RWPE2 (cell line): ENCODE measurements at regions not wholly inside any gene's neighbourhood (a gene's known extent, or its start where the extent isn't known, plus 50 kb on each side); places are given as distances from the start of the nearest gene placed in this dataset.

Experiments
- ATAC-seq: fragments of 200-7000 bp; cut with Tn5 transposase; 3 replicates; pipeline ENCODE4 v1.9.1; 2021; ENCODE audit warnings: low read depth
- DNase-seq: peaks from one replicate; pipeline ENCODE4 v3.0.0-alpha.2; 2020; ENCODE audit warnings: low spot score
- H3K27ac ChIP-seq: fragments of 450-650 bp; 2 replicates; pipeline ENCODE4 v1.5.1; 2017; ENCODE audit warnings: mild to moderate bottlenecking; ENCODE audit not compliant: poor library complexity, severe bottlenecking
- H3K27me3 ChIP-seq: fragments of 250-450 bp; sonication (Bioruptor Pico); 2 replicates; pipeline ENCODE4 v1.5.1; 2021; ENCODE audit warnings: mild to moderate bottlenecking, moderate library complexity; ENCODE audit not compliant: insufficient read depth, poor library complexity, severe bottlenecking
- H3K36me3 ChIP-seq: fragments of 250-450 bp; sonication (Bioruptor Pico); 2 replicates; pipeline ENCODE4 v1.5.1; 2020; ENCODE audit warnings: low read depth, mild to moderate bottlenecking, moderate library complexity
- H3K4me1 ChIP-seq: fragments of 250-450 bp; sonication (Bioruptor Pico); 2 replicates; pipeline ENCODE4 v1.5.1; 2021; ENCODE audit warnings: mild to moderate bottlenecking, moderate library complexity; ENCODE audit not compliant: insufficient read depth, poor library complexity, severe bottlenecking
- H3K4me3 ChIP-seq: fragments of 250-450 bp; sonication (Bioruptor Pico); 2 replicates; pipeline ENCODE4 v1.5.1; 2021; ENCODE audit warnings: mild to moderate bottlenecking, moderate library complexity; ENCODE audit not compliant: severe bottlenecking
- H3K9me3 ChIP-seq: fragments of 250-450 bp; sonication (Bioruptor Pico); 2 replicates; pipeline ENCODE4 v1.5.1; 2021; ENCODE audit warnings: mild to moderate bottlenecking, moderate library complexity; ENCODE audit not compliant: severe bottlenecking
- CTCF ChIP-seq: fragments of 450-650 bp; IDR thresholded peaks from one replicate; pipeline ENCODE4 v1.5.1; 2017; ENCODE audit warnings: mild to moderate bottlenecking, moderate library complexity; ENCODE audit not compliant: poor library complexity, severe bottlenecking

- no peaks in the 10 kb centered on the region for H3K36me3 ChIP-seq
- H3K27me3 ChIP-seq: no peaks in the 10 kb centered on the region
- DNase-seq (no peak), ATAC-seq (no peak)
- no peak overlapping the region for H3K4me3 ChIP-seq
- no peaks in the 10 kb centered on the region for H3K4me1 ChIP-seq
- TF ChIP-seq CTCF: no peak
- H3K27ac ChIP-seq: no peak overlapping the region
- no peaks in the 10 kb centered on the region for H3K9me3 ChIP-seq
Observed at GRCh38 chr12:17478908-17479673, 610.9 kb downstream of the RERGL start.

GRCh38 chr12:17470460-17470859, 619.5 kb downstream of the RERGL start:
- H3K4me1 ChIP-seq: no peaks in the 10 kb centered on the region
- ATAC-seq: no peak
- no peaks in the 10 kb centered on the region for H3K27me3 ChIP-seq
- no peak for TF ChIP-seq CTCF
- H3K9me3 ChIP-seq: no peaks in the 10 kb centered on the region
- no peaks in the 10 kb centered on the region for H3K36me3 ChIP-seq
- H3K4me3 ChIP-seq: no peak overlapping the region
- no peak overlapping the region for H3K27ac ChIP-seq
- no peak for DNase-seq

- Histone ChIP-seq H3K4me1 (no peaks in the 10 kb centered on the region), H3K36me3 (no peaks in the 10 kb centered on the region), H3K27me3 (no peaks in the 10 kb centered on the region), H3K9me3 (no peaks in the 10 kb centered on the region), H3K4me3 (no peak overlapping the region), H3K27ac (no peak overlapping the region)
- DNase-seq (no peak), ATAC-seq (no peak)
- TF ChIP-seq CTCF: no peak
Observed at GRCh38 chr12:17459214-17459613, 630.8 kb downstream of the RERGL start.

GRCh38 chr12:17456486-17456885, 633.5 kb downstream of the RERGL start:
- Histone ChIP-seq H3K36me3 (no peaks in the 10 kb centered on the region), H3K4me3 (no peak overlapping the region), H3K27ac (no peak overlapping the region), H3K4me1 (no peaks in the 10 kb centered on the region), H3K27me3 (no peaks in the 10 kb centered on the region), H3K9me3 (no peaks in the 10 kb centered on the region)
- DNase-seq (no peak), ATAC-seq (no peak)
- TF ChIP-seq CTCF: no peak

- no peaks in the 10 kb centered on the region for H3K27me3 ChIP-seq
Observed at GRCh38 chr12:17438141-17438540, 651.9 kb downstream of the RERGL start.

More at GRCh38 chr12:17438141-17438540, 651.9 kb downstream of the RERGL start:
- TF ChIP-seq CTCF: no peak
- H3K9me3 ChIP-seq: no peaks in the 10 kb centered on the region
- no peaks in the 10 kb centered on the region for H3K36me3 ChIP-seq
- ATAC-seq (no peak), DNase-seq (no peak)
- H3K27ac ChIP-seq: no peak overlapping the region
- no peaks in the 10 kb centered on the region for H3K4me1 ChIP-seq
- no peak overlapping the region for H3K4me3 ChIP-seq
